ENCODE measurements at regions not wholly inside any gene's neighbourhood (a gene's known extent, or its start where the extent isn't known, plus 50 kb on each side); places are given as distances from the start of the nearest gene placed in this dataset.

- Histone ChIP-seq H3K4me3 (ENCODE audit: low read length) (no peak overlapping the region), H3K36me3 (ENCODE audit: insufficient read depth, low read length) (no peaks in the 10 kb centered on the region), H3K4me1 (ENCODE audit: insufficient read depth, low read length) (no peaks in the 10 kb centered on the region), H3K27me3 (ENCODE audit: control insufficient read depth in 1 of 2, insufficient read depth in 2 of 2, low read length in 2 of 2) (no peaks in the 10 kb centered on the region), H3K27ac (ENCODE audit: low read depth in 1 of 2, low read length in 2 of 2) (no peak overlapping the region), H3K9me3 (ENCODE audit: control insufficient read depth in 1 of 2, insufficient read depth in 1 of 2, low read length in 2 of 2) (peaks cover 5 to 9% of the 10 kb centered on the region in 2 experiments)
- Mint-ChIP-seq H3K9me3 (peaks cover 5% of the 10 kb centered on the region), H3K36me3 (ENCODE audit: low read depth) (no peaks in the 10 kb centered on the region), H3K4me3 (no peak overlapping the region), H3K4me1 (ENCODE audit: low read depth) (no peaks in the 10 kb centered on the region), H3K27ac (no peak overlapping the region), H3K27me3 (no peaks in the 10 kb centered on the region)
- TF ChIP-seq, protein P1, sequence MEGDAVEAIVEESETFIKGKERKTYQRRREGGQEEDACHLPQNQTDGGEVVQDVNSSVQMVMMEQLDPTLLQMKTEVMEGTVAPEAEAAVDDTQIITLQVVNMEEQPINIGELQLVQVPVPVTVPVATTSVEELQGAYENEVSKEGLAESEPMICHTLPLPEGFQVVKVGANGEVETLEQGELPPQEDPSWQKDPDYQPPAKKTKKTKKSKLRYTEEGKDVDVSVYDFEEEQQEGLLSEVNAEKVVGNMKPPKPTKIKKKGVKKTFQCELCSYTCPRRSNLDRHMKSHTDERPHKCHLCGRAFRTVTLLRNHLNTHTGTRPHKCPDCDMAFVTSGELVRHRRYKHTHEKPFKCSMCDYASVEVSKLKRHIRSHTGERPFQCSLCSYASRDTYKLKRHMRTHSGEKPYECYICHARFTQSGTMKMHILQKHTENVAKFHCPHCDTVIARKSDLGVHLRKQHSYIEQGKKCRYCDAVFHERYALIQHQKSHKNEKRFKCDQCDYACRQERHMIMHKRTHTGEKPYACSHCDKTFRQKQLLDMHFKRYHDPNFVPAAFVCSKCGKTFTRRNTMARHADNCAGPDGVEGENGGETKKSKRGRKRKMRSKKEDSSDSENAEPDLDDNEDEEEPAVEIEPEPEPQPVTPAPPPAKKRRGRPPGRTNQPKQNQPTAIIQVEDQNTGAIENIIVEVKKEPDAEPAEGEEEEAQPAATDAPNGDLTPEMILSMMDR (IDR thresholded peaks at IDR 0.05) = no peak
- CTCF ChIA-PET = no interaction called here
- intact Hi-C loops (cut with DNase I, micrococcal nuclease) = no loop called here
- POLR2A ChIA-PET = no interaction called here
- DNase-seq = no peak
- ATAC-seq (ENCODE audit: poor library complexity) = no peak
Measured at GRCh38 chr4:31807036-31807435, 1086.9 kb downstream of the PCDH7 start.

DNA sequence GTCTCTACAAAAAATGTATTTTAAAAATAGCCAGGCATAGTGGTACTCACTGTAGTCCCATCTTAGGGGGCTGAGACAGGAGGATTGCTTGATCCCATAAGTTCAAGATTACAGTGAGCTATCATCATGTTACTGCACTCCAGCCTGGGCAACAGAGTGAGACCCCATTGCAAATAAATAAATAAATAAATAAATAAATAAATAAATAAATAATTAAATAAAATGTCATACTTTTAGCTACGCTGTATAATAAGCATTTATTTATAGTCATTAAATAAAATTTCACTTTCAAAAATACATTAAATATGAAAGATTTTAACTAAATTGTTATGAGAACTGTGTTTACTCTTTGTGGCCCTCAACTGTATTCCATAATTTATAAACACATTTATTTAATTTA is 1124.2 kb downstream of the PCDH7 start:
- H3K4me3 Mint-ChIP-seq = no peak overlapping the region
- ATAC-seq (ENCODE audit: poor library complexity) = no peak

DNA sequence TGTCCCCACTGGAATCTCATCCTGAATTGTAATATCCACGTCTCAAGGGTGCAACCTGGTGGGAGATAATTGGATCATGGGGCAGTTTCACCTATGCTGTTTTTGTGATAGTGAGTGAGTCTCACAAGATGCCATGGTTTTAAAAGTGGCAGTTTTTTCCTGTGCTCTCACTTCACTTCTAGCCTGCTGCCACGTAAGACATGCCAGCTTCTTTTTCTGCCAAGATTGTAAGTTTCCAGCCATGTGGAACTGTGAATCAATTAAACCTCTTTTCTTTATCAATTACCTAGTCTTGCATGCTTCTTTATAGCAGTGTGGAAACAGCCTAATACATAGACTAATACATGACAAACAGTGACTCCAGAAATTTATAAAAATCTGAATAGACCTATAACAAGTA is 1131.8 kb downstream of the PCDH7 start:
- no peak overlapping the region for H3K27ac ChIP-seq (ENCODE audit: low read depth in 1 of 2, low read length in 2 of 2)
- H3K4me3 ChIP-seq (ENCODE audit: low read length) = no peak overlapping the region
- Mint-ChIP-seq H3K27me3 (no peaks in the 10 kb centered on the region), H3K36me3 (ENCODE audit: low read depth) (no peaks in the 10 kb centered on the region), H3K27ac (no peak overlapping the region), H3K4me1 (ENCODE audit: low read depth) (no peaks in the 10 kb centered on the region), H3K4me3 (no peak overlapping the region), H3K9me3 (peaks cover 10% of the 10 kb centered on the region)
- POLR2A ChIA-PET = no interaction called here
- no peaks in the 10 kb centered on the region for H3K4me1 ChIP-seq (ENCODE audit: insufficient read depth, low read length)
- H3K36me3 ChIP-seq (ENCODE audit: insufficient read depth, low read length) = no peaks in the 10 kb centered on the region
- intact Hi-C loops (cut with DNase I, micrococcal nuclease) = no loop called here
- no peaks in the 10 kb centered on the region for H3K9me3 ChIP-seq (ENCODE audit: control insufficient read depth in 1 of 2, insufficient read depth in 1 of 2, low read length in 2 of 2)
- TF ChIP-seq, protein P1 (IDR thresholded peaks at IDR 0.05) = no peak
- CTCF ChIA-PET = no interaction called here
- DNase-seq (no peak), ATAC-seq (ENCODE audit: poor library complexity) (no peak)
- no peaks in the 10 kb centered on the region for H3K27me3 ChIP-seq (ENCODE audit: control insufficient read depth in 1 of 2, insufficient read depth in 2 of 2, low read length in 2 of 2)

More for the DNA sequence above, 1124.2 kb downstream of the PCDH7 start:
- no peak for DNase-seq
- H3K36me3 ChIP-seq (ENCODE audit: insufficient read depth, low read length) = no peaks in the 10 kb centered on the region
- no peak overlapping the region for H3K27ac ChIP-seq (ENCODE audit: low read depth in 1 of 2, low read length in 2 of 2)
- Mint-ChIP-seq H3K9me3 (peaks cover 4% of the 10 kb centered on the region), H3K27me3 (no peaks in the 10 kb centered on the region), H3K36me3 (ENCODE audit: low read depth) (no peaks in the 10 kb centered on the region), H3K4me1 (ENCODE audit: low read depth) (no peaks in the 10 kb centered on the region), H3K27ac (no peak overlapping the region)
- H3K4me3 ChIP-seq (ENCODE audit: low read length) = no peak overlapping the region
- ChIA-PET CTCF (no interaction called here), POLR2A (no interaction called here)
- no peaks in the 10 kb centered on the region for H3K4me1 ChIP-seq (ENCODE audit: insufficient read depth, low read length)
- intact Hi-C loops (cut with DNase I, micrococcal nuclease) = no loop called here
- TF ChIP-seq, protein P1 (IDR thresholded peaks at IDR 0.05) = no peak
- H3K9me3 ChIP-seq (ENCODE audit: control insufficient read depth in 1 of 2, insufficient read depth in 1 of 2, low read length in 2 of 2) = no peaks in the 10 kb centered on the region
- no peaks in the 10 kb centered on the region for H3K27me3 ChIP-seq (ENCODE audit: control insufficient read depth in 1 of 2, insufficient read depth in 2 of 2, low read length in 2 of 2)
